GM23338 (cell line): ENCODE measurements at regions not wholly inside any gene's neighbourhood (a gene's known extent, or its start where the extent isn't known, plus 50 kb on each side); places are given as distances from the start of the nearest gene placed in this dataset.

Source experiments
- ATAC-seq: fragments of 200-7000 bp; cut with Tn5 transposase; 3 replicates; pipeline ENCODE4 v1.9.1; 2020
- DNase-seq: peaks from one replicate; pipeline ENCODE4 v3.0.0-alpha.2; 2015; ENCODE audit warnings: low spot score
- H2AFZ ChIP-seq: fragments of 200-600 bp; sonication (generic); 2 replicates; pipeline ENCODE4 v1.8.0; 2016; ENCODE audit warnings: antibody characterized with exemption, mild to moderate bottlenecking, moderate library complexity
- H3F3A ChIP-seq: fragments of 200-600 bp; sonication (generic); replicated peaks from 2 replicates; pipeline ENCODE4 v1.8.0; 2017; ENCODE audit warnings: antibody characterized with exemption, mixed run types, low read depth
- H3K27ac ChIP-seq: fragments of 200-600 bp; sonication (generic); 2 replicates; pipeline ENCODE4 v1.6.1; 2016; ENCODE audit warnings: low read depth
- H3K27me3 ChIP-seq: fragments of 200-600 bp; sonication (generic); 2 replicates; pipeline ENCODE4 v1.8.0; 2016; ENCODE audit warnings: mild to moderate bottlenecking, mixed run types, moderate library complexity; ENCODE audit not compliant: insufficient read depth
- H3K36me3 ChIP-seq: fragments of 200-600 bp; sonication (generic); 2 replicates; pipeline ENCODE4 v1.8.0; 2016; ENCODE audit warnings: mild to moderate bottlenecking; ENCODE audit not compliant: insufficient read depth
- H3K4me1 ChIP-seq: fragments of 200-600 bp; sonication (generic); 2 replicates; pipeline ENCODE4 v1.8.0; 2016; ENCODE audit warnings: mild to moderate bottlenecking, moderate library complexity; ENCODE audit not compliant: insufficient read depth
- H3K4me2 ChIP-seq: fragments of 200-600 bp; sonication (generic); 2 replicates; pipeline ENCODE4 v1.7.1; 2017; ENCODE audit warnings: mixed run types
- H3K4me3 ChIP-seq: fragments of 200-600 bp; sonication (generic); 2 replicates; pipeline ENCODE4 v1.6.1; 2016; ENCODE audit warnings: mixed run types
- H3K79me2 ChIP-seq: fragments of 200-600 bp; sonication (generic); replicated peaks from 2 replicates; pipeline ENCODE4 v1.8.0; 2017; ENCODE audit warnings: mild to moderate bottlenecking; ENCODE audit not compliant: insufficient read depth
- H3K9me2 ChIP-seq: fragments of 200-600 bp; sonication (generic); 2 replicates; pipeline ENCODE4 v1.8.0; 2017; ENCODE audit not compliant: insufficient read depth
- H4K20me1 ChIP-seq: fragments of 200-600 bp; sonication (generic); replicated peaks from 2 replicates; pipeline ENCODE4 v1.8.0; 2017; ENCODE audit warnings: mild to moderate bottlenecking; ENCODE audit not compliant: insufficient read depth
- H3K27ac Mint-ChIP-seq: 2 replicates; pipeline ENCODE4 v1.8.0; 2020; ENCODE audit warnings: inconsistent platforms, mild to moderate bottlenecking, moderate library complexity, mixed read lengths
- H3K27me3 Mint-ChIP-seq: 3 replicates; pipeline ENCODE4 v1.8.0; 2022; ENCODE audit warnings: low read depth, mild to moderate bottlenecking, moderate library complexity, mixed read lengths, inconsistent platforms; ENCODE audit not compliant: insufficient read depth, poor library complexity
- H3K36me3 Mint-ChIP-seq: 3 replicates; pipeline ENCODE4 v1.8.0; 2021; ENCODE audit warnings: low read depth, mild to moderate bottlenecking, inconsistent platforms, moderate library complexity, mixed read lengths
- H3K4me1 Mint-ChIP-seq: 3 replicates; pipeline ENCODE4 v1.8.0; 2020; ENCODE audit warnings: mild to moderate bottlenecking, inconsistent platforms, mixed read lengths
- H3K4me3 Mint-ChIP-seq: 3 replicates; pipeline ENCODE4 v1.8.0; 2021; ENCODE audit warnings: moderate library complexity, mild to moderate bottlenecking, inconsistent platforms, mixed read lengths
- H3K9me3 Mint-ChIP-seq: 3 replicates; pipeline ENCODE4 v1.8.0; 2020; ENCODE audit warnings: moderate library complexity, mild to moderate bottlenecking, inconsistent platforms, mixed read lengths
- CREB1 ChIP-seq: fragments of 250-450 bp; sonication (Bioruptor Pico); IDR thresholded peaks from 2 replicates; pipeline ENCODE4 v1.5.0; 2020; ENCODE audit warnings: low read depth, mild to moderate bottlenecking, moderate library complexity
- ETS1 ChIP-seq: IDR thresholded peaks from 2 replicates; pipeline ENCODE4 v1.6.1; 2016; ENCODE audit warnings: antibody characterized with exemption
- EZH2phosphoT487 ChIP-seq: fragments of 200-600 bp; sonication (generic); IDR thresholded peaks from one replicate; pipeline ENCODE4 v1.8.1; 2018; ENCODE audit warnings: antibody characterized with exemption; ENCODE audit not compliant: unreplicated experiment
- POLR2AphosphoS5 ChIP-seq: IDR thresholded peaks from 2 replicates; pipeline ENCODE4 v1.6.1; 2016; ENCODE audit warnings: antibody characterized with exemption, low read depth
- ZNF331 ChIP-seq: fragments of 250-450 bp; sonication (Bioruptor Pico); IDR thresholded peaks from 2 replicates; pipeline ENCODE4 v1.5.0; 2020; ENCODE audit warnings: low read depth, mild to moderate bottlenecking, moderate library complexity
- TF ChIP-seq, protein P1 (sequence below): fragments of 250-450 bp; sonication (Bioruptor Pico); IDR thresholded peaks from 2 replicates; pipeline ENCODE4 v1.5.0; 2020; ENCODE audit warnings: mild to moderate bottlenecking, moderate library complexity
- TF ChIP-seq, protein P2 (sequence below): IDR thresholded peaks from one replicate; pipeline ENCODE4 v1.6.1; 2018; ENCODE audit warnings: antibody characterized with exemption; ENCODE audit not compliant: unreplicated experiment

GRCh38 chr2:6369266-6369665 is 496.4 kb downstream of the CMPK2 start:
- Histone ChIP-seq H3K4me1 (no peaks in the 10 kb centered on the region), H4K20me1 (no peaks in the 10 kb centered on the region), H3K36me3 (no peaks in the 10 kb centered on the region), H3K4me3 (no peak overlapping the region), H3K79me2 (no peaks in the 10 kb centered on the region), H3K4me2 (no peak overlapping the region), H3F3A (no peaks in the 10 kb centered on the region), H2AFZ (no peak overlapping the region), H3K27me3 (no peaks in the 10 kb centered on the region), H3K27ac (no peak overlapping the region), H3K9me2 (no peaks in the 10 kb centered on the region)
- H3K9me3 Mint-ChIP-seq = peaks cover 66% of the 10 kb centered on the region
- H3K36me3 Mint-ChIP-seq = peaks cover 6% of the 10 kb centered on the region; the same call in 2 of the 3 replicates
- no peak for ATAC-seq
- no peak overlapping the region for H3K27ac Mint-ChIP-seq
- no peaks in the 10 kb centered on the region for H3K4me1 Mint-ChIP-seq
- peaks cover 1% of the 10 kb centered on the region for H3K27me3 Mint-ChIP-seq
- H3K4me3 Mint-ChIP-seq = no peak overlapping the region
- TF ChIP-seq ETS1 (no peak), ZNF331 (no peak), EZH2phosphoT487 (no peak), CREB1 (CRISPR knock-in tag) (no peak), POLR2AphosphoS5 (no peak)
- TF ChIP-seq, protein P1, sequence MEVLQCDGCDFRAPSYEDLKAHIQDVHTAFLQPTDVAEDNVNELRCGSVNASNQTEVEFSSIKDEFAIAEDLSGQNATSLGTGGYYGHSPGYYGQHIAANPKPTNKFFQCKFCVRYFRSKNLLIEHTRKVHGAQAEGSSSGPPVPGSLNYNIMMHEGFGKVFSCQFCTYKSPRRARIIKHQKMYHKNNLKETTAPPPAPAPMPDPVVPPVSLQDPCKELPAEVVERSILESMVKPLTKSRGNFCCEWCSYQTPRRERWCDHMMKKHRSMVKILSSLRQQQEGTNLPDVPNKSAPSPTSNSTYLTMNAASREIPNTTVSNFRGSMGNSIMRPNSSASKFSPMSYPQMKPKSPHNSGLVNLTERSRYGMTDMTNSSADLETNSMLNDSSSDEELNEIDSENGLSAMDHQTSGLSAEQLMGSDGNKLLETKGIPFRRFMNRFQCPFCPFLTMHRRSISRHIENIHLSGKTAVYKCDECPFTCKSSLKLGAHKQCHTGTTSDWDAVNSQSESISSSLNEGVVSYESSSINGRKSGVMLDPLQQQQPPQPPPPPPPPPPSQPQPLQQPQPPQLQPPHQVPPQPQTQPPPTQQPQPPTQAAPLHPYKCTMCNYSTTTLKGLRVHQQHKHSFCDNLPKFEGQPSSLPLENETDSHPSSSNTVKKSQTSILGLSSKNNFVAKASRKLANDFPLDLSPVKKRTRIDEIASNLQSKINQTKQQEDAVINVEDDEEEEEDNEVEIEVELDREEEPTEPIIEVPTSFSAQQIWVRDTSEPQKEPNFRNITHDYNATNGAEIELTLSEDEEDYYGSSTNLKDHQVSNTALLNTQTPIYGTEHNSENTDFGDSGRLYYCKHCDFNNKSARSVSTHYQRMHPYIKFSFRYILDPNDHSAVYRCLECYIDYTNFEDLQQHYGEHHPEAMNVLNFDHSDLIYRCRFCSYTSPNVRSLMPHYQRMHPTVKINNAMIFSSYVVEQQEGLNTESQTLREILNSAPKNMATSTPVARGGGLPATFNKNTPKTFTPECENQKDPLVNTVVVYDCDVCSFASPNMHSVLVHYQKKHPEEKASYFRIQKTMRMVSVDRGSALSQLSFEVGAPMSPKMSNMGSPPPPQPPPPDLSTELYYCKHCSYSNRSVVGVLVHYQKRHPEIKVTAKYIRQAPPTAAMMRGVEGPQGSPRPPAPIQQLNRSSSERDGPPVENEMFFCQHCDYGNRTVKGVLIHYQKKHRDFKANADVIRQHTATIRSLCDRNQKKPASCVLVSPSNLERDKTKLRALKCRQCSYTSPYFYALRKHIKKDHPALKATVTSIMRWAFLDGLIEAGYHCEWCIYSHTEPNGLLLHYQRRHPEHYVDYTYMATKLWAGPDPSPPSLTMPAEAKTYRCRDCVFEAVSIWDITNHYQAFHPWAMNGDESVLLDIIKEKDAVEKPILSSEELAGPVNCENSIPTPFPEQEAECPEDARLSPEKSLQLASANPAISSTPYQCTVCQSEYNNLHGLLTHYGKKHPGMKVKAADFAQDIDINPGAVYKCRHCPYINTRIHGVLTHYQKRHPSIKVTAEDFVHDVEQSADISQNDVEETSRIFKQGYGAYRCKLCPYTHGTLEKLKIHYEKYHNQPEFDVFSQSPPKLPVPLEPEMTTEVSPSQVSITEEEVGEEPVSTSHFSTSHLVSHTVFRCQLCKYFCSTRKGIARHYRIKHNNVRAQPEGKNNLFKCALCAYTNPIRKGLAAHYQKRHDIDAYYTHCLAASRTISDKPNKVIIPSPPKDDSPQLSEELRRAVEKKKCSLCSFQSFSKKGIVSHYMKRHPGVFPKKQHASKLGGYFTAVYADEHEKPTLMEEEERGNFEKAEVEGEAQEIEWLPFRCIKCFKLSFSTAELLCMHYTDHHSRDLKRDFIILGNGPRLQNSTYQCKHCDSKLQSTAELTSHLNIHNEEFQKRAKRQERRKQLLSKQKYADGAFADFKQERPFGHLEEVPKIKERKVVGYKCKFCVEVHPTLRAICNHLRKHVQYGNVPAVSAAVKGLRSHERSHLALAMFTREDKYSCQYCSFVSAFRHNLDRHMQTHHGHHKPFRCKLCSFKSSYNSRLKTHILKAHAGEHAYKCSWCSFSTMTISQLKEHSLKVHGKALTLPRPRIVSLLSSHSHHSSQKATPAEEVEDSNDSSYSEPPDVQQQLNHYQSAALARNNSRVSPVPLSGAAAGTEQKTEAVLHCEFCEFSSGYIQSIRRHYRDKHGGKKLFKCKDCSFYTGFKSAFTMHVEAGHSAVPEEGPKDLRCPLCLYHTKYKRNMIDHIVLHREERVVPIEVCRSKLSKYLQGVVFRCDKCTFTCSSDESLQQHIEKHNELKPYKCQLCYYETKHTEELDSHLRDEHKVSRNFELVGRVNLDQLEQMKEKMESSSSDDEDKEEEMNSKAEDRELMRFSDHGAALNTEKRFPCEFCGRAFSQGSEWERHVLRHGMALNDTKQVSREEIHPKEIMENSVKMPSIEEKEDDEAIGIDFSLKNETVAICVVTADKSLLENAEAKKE (CRISPR knock-in tag) = no peak
- TF ChIP-seq, protein P2, sequence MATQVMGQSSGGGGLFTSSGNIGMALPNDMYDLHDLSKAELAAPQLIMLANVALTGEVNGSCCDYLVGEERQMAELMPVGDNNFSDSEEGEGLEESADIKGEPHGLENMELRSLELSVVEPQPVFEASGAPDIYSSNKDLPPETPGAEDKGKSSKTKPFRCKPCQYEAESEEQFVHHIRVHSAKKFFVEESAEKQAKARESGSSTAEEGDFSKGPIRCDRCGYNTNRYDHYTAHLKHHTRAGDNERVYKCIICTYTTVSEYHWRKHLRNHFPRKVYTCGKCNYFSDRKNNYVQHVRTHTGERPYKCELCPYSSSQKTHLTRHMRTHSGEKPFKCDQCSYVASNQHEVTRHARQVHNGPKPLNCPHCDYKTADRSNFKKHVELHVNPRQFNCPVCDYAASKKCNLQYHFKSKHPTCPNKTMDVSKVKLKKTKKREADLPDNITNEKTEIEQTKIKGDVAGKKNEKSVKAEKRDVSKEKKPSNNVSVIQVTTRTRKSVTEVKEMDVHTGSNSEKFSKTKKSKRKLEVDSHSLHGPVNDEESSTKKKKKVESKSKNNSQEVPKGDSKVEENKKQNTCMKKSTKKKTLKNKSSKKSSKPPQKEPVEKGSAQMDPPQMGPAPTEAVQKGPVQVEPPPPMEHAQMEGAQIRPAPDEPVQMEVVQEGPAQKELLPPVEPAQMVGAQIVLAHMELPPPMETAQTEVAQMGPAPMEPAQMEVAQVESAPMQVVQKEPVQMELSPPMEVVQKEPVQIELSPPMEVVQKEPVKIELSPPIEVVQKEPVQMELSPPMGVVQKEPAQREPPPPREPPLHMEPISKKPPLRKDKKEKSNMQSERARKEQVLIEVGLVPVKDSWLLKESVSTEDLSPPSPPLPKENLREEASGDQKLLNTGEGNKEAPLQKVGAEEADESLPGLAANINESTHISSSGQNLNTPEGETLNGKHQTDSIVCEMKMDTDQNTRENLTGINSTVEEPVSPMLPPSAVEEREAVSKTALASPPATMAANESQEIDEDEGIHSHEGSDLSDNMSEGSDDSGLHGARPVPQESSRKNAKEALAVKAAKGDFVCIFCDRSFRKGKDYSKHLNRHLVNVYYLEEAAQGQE = no peak
- no peak for DNase-seq
